Vagina (tissue), 2 donors: ENCODE measurements at regions not wholly inside any gene's neighbourhood (a gene's known extent, or its start where the extent isn't known, plus 50 kb on each side); places are given as distances from the start of the nearest gene placed in this dataset.

ENCODE experiments used
- DNase-seq, 2 donors: peaks; one replicate each; pipeline ENCODE4 v3.0.0-alpha.2; 2017; ENCODE audit errors: extremely low spot score in 2 of 2
- H3K27ac ChIP-seq: fragments of 200-600 bp; sonication (generic); one replicate; pipeline ENCODE4 v1.5.1; 2019
- H3K27me3 ChIP-seq: fragments of 200-600 bp; sonication (generic); one replicate; pipeline ENCODE4 v1.5.1; 2019
- H3K36me3 ChIP-seq, 2 donors: fragments of 200-600 bp; sonication (generic); one replicate each; pipeline ENCODE4 v1.5.1; 2017 to 2019
- H3K4me1 ChIP-seq: fragments of 200-600 bp; sonication (generic); one replicate; pipeline ENCODE4 v1.5.1; 2019
- H3K4me3 ChIP-seq, 2 donors: fragments of 200-600 bp; sonication (generic); 1 replicate in 1 of 2; 2 replicates in 1 of 2; pipeline ENCODE4 v1.5.1; 2016 to 2019
- H3K9me3 ChIP-seq: fragments of 200-600 bp; sonication (generic); one replicate; pipeline ENCODE4 v1.5.1; 2019
- POLR2A ChIP-seq, 2 donors: fragments of 450-650 bp; IDR thresholded peaks; one replicate each; pipeline ENCODE4 v1.6.1; 2017; ENCODE audit warnings: antibody characterized with exemption in 2 of 2, mild to moderate bottlenecking in 2 of 2, moderate library complexity in 2 of 2
- POLR2AphosphoS5 ChIP-seq, 2 donors: sonication (generic); formaldehyde crosslinking; IDR thresholded peaks; one replicate each; pipeline ENCODE4 v1.9.0; 2017; ENCODE audit warnings: antibody characterized with exemption in 2 of 2, mild to moderate bottlenecking in 2 of 2, low read depth in 1 of 2; ENCODE audit not compliant: insufficient read depth in 1 of 2
- intact Hi-C: fragments of 100-400 bp; cut with DNase I; formaldehyde crosslinking; loops from one replicate; pipeline ENCODE4 v1.15.1; 2023
- TF ChIP-seq, protein P1 (sequence below), 3 experiments: fragments of 450-650 bp in 2 of 3; fragments of 200-600 bp in 1 of 3; sonication (generic) in 1 of 3; IDR thresholded peaks; one replicate each; pipeline ENCODE4 v1.5.1; 2017 to 2019; ENCODE audit warnings: antibody characterized with exemption in 3 of 3, mild to moderate bottlenecking in 2 of 3, moderate library complexity in 2 of 3

GRCh38 chr2:52732849-52733395 lies 1034.7 kb upstream of the CHAC2 start:
- H3K4me3 ChIP-seq = no peak overlapping the region
- H3K36me3 ChIP-seq = no peaks in the 10 kb centered on the region
- TF ChIP-seq POLR2AphosphoS5 (IDR thresholded peaks at IDR 0.05; ENCODE audit: insufficient read depth in 1 of 2, low read depth in 1 of 2) (no peak), POLR2A (IDR thresholded peaks at IDR 0.05) (no peak)
- TF ChIP-seq, protein P1, sequence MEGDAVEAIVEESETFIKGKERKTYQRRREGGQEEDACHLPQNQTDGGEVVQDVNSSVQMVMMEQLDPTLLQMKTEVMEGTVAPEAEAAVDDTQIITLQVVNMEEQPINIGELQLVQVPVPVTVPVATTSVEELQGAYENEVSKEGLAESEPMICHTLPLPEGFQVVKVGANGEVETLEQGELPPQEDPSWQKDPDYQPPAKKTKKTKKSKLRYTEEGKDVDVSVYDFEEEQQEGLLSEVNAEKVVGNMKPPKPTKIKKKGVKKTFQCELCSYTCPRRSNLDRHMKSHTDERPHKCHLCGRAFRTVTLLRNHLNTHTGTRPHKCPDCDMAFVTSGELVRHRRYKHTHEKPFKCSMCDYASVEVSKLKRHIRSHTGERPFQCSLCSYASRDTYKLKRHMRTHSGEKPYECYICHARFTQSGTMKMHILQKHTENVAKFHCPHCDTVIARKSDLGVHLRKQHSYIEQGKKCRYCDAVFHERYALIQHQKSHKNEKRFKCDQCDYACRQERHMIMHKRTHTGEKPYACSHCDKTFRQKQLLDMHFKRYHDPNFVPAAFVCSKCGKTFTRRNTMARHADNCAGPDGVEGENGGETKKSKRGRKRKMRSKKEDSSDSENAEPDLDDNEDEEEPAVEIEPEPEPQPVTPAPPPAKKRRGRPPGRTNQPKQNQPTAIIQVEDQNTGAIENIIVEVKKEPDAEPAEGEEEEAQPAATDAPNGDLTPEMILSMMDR (IDR thresholded peaks at IDR 0.05) = no peak
- no peaks in the 10 kb centered on the region for H3K4me1 ChIP-seq
- DNase-seq = no peak
- intact Hi-C loops = no loop called here
- H3K27me3 ChIP-seq = no peaks in the 10 kb centered on the region
- no peak overlapping the region for H3K27ac ChIP-seq
- H3K9me3 ChIP-seq = no peaks in the 10 kb centered on the region

DNA sequence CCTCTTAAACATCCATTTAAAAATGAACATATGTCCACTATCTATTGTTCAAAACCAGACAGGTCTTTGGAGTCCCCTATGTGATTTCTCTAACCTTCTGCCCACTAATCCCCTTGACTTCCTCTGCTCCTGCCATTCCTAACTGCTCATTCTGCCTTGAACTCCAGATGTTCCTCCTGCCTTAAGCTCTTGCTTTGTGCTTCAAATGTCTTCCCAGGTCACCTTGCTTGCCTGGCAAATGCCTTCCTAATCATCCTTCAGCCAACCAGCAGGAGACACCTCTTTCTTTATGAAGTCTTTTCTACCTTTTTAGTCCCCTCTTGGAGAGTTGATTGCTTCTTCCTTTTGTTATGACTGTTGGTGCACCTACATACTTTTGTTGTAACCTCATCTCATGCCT lies 1043.0 kb upstream of the CHAC2 start:
- DNase-seq = no peak
- Histone ChIP-seq H3K9me3 (no peaks in the 10 kb centered on the region), H3K4me1 (no peaks in the 10 kb centered on the region), H3K36me3 (no peaks in the 10 kb centered on the region), H3K27ac (no peak overlapping the region), H3K4me3 (no peak overlapping the region), H3K27me3 (no peaks in the 10 kb centered on the region)
- TF ChIP-seq POLR2A (IDR thresholded peaks at IDR 0.05) = no peak
- TF ChIP-seq, protein P1 (IDR thresholded peaks at IDR 0.05) = no peak
- no peak for TF ChIP-seq POLR2AphosphoS5 (IDR thresholded peaks at IDR 0.05; ENCODE audit: insufficient read depth in 1 of 2, low read depth in 1 of 2)
- intact Hi-C loops = no loop called here

DNA sequence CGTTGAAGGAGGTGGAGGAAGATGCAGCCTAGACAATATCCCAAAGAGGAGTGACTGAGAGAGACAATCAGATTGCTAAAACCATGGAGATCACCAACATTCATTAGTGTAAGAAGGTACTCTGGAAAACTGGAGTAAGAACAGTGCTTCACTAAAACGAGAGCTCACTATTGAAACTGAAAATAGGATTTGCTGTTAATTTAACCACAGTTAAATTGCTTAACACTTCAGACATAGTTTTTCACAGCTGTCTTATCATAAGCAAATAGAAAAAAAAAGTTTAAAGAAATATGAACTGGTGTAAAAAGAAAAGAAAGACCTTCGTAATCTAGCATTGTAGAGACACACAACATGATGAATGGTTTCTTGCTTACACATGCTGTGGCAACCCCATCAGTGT lies 1049.8 kb upstream of the CHAC2 start:
- DNase-seq = no peak
- Histone ChIP-seq H3K36me3 (no peaks in the 10 kb centered on the region), H3K4me1 (no peaks in the 10 kb centered on the region), H3K9me3 (no peaks in the 10 kb centered on the region), H3K27me3 (no peaks in the 10 kb centered on the region), H3K27ac (no peak overlapping the region), H3K4me3 (no peak overlapping the region)
- TF ChIP-seq, protein P1 (IDR thresholded peaks at IDR 0.05) = no peak
- TF ChIP-seq POLR2AphosphoS5 (IDR thresholded peaks at IDR 0.05; ENCODE audit: insufficient read depth in 1 of 2, low read depth in 1 of 2) = no peak
- no peak for TF ChIP-seq POLR2A (IDR thresholded peaks at IDR 0.05)
- intact Hi-C loops = no loop called here

DNA sequence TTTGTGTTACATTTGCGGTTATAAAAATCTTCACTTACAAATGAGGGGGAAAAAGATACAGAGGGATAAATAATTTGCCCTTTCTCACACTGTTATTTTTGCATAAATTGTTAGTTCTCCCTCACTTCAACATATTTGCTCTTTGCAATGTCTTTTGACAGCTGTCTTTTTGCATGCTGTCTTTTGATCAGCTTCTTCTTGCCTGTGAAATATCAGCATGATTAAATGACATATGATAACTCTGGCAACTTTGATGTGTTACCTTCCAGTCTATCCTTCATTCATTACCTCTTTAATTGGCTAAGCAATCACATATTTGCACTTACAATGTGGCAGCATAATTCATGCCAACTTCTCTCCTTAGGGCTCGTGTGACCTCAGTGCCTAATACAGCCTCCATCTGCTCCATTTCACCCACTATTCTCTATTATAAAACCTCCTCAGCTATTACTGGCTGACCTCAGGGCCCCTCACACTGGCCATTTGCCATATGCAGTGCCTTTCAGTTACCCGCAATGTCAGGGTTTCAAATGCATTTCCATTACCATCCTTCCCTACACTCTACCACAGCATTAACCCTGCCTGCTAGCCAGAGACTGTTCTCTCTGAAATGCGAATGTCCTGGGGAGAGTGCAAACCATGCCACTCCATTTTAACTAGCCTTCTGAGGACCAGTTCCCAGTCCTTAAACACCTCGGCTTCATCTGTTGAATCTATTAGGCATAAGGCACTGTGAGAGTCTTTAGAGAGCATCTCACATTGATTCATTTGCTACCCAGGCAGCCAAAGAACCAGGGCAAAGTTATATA lies 1056.6 kb upstream of the CHAC2 start:
- H3K27ac ChIP-seq = no peak overlapping the region
- TF ChIP-seq POLR2AphosphoS5 (IDR thresholded peaks at IDR 0.05; ENCODE audit: insufficient read depth in 1 of 2, low read depth in 1 of 2) (no peak), POLR2A (IDR thresholded peaks at IDR 0.05) (no peak)
- TF ChIP-seq, protein P1 (IDR thresholded peaks at IDR 0.05) = no peak
- intact Hi-C loops = no loop called here

GRCh38 chr2:52704251-52704650 lies 1063.4 kb upstream of the CHAC2 start:
- no peak for DNase-seq
- no peaks in the 10 kb centered on the region for H3K36me3 ChIP-seq
- TF ChIP-seq POLR2A (IDR thresholded peaks at IDR 0.05) (no peak), POLR2AphosphoS5 (IDR thresholded peaks at IDR 0.05; ENCODE audit: insufficient read depth in 1 of 2, low read depth in 1 of 2) (no peak)
- TF ChIP-seq, protein P1 (IDR thresholded peaks at IDR 0.05) = no peak
- intact Hi-C loops = no loop called here
- H3K9me3 ChIP-seq = no peaks in the 10 kb centered on the region
- no peak overlapping the region for H3K27ac ChIP-seq
- no peaks in the 10 kb centered on the region for H3K27me3 ChIP-seq
- no peak overlapping the region for H3K4me3 ChIP-seq
- no peaks in the 10 kb centered on the region for H3K4me1 ChIP-seq

More for the DNA sequence above, 1056.6 kb upstream of the CHAC2 start:
- Histone ChIP-seq H3K4me1 (no peaks in the 10 kb centered on the region), H3K27me3 (no peaks in the 10 kb centered on the region), H3K36me3 (no peaks in the 10 kb centered on the region), H3K9me3 (no peaks in the 10 kb centered on the region), H3K4me3 (no peak overlapping the region)
- no peak for DNase-seq
